NCI-H460 (cell line): ENCODE measurements at regions not wholly inside any gene's neighbourhood (a gene's known extent, or its start where the extent isn't known, plus 50 kb on each side); places are given as distances from the start of the nearest gene placed in this dataset.

Experiments used
- DNase-seq: peaks from one replicate; pipeline ENCODE4 v3.0.0-alpha.2; 2016; ENCODE audit warnings: low read depth; ENCODE audit errors: extremely low read depth

GRCh38 chr5:66538531-66538930 lies 57.7 kb upstream of the MAST4 start:
- DNase-seq: no peak

GRCh38 chr5:66540078-66540477 lies 56.1 kb upstream of the MAST4 start:
- no peak for DNase-seq

- DNase-seq: no peak
Observed at GRCh38 chr5:66542711-66543110, 53.5 kb upstream of the MAST4 start.
